ENCODE measurements at regions not wholly inside any gene's neighbourhood (a gene's known extent, or its start where the extent isn't known, plus 50 kb on each side); places are given as distances from the start of the nearest gene placed in this dataset.

DNA sequence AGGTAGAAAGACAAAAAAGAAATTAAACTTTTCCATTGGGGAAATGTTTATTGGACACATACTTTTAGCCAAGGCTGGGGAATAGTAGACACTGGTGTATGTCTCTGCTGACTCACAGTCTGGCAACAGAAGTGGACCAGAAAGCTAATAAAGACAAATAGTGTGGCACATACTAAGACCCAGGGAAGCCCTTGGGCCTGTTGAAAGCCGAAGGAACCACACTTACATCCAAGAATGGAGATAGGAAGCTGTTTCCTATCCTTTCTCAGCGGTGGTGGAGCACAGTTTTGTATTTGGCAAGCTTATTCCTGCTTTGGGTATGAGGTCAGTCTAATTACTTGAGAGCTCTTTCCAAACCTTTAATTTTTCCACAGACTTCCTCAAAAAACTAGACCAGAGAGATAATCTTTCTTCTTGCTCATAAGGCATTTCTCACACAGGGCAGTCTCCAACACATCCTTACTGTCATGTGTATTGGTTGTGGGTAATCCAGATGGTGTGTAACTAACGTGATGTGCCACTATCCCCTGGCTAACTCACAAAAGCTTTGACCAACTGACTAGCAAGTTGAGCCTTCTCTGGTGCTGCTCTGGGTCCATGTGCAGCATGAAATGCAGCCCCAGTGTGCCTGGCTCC lies 279.1 kb upstream of the IGF1R start:
- DNase-seq (ENCODE audit: low spot score in 2 of 2) (no peak), ATAC-seq (no peak)
- Mint-ChIP-seq H3K9me3 (no peaks in the 10 kb centered on the region), H3K4me3 (no peak overlapping the region), H3K4me1 (no peaks in the 10 kb centered on the region), H3K36me3 (no peaks in the 10 kb centered on the region), H3K27ac (no peak overlapping the region)

DNA sequence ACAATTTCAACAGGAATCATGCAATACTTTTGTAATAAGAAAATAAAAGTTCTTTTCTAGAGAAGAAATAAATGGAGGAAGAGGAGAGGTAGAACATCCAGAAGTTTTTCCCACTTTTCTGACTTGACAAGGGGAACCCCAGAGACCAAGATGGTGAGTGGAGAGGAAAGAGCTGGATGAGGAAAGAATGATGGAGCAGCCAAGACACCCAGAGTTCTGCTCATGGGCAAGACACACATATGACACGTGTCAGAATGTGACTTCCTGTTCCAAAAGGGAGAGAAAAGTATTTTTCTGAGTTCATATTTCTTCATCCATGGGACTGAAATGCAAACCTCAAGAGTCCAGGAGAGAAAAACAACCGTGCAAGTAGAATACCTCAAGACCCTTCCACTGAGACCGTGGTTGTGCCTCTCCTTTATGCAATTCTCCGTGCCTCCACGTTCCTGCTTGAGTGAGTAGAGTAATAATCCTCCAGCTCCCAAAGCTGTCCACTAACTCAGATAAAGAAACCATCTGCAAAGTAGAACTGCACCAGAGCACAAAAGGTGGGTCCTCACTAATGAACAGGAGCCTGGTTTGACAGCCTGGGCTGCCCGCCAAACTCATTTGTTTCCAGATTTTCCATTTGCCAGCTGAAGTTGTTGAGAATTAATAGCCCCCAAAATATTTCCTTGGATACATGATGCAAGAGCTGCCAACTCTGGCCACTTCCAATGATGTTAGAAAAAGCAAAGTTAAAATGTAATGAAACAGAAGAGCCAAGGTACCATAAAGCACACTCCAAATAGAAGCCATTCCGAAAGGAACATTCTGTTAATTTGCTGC lies 272.6 kb upstream of the IGF1R start:
- no peak overlapping the region for H3K27ac Mint-ChIP-seq

DNA sequence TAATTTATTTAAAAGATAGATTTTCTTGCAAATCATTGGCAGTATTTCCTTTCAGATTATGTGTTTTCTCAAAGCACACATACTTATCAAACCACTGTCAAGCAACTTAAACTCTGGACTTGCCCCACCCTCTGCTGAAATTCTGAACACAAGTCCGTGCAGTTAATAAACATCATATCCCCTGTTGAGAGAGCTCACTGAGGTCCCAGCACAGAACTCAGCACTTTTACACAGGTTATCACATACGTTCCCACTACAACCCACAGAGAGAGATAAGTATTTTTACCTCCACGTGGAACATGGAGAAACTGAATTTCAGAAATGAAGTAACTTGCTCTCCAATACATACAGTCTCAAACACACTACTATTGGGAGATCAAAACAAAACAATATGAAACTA lies 267.6 kb upstream of the IGF1R start:
- H3K4me1 Mint-ChIP-seq = no peaks in the 10 kb centered on the region
- H3K27ac Mint-ChIP-seq = no peak overlapping the region
- no peaks in the 10 kb centered on the region for H3K36me3 Mint-ChIP-seq
- ATAC-seq (no peak), DNase-seq (ENCODE audit: low spot score in 2 of 2) (no peak)
- no peak overlapping the region for H3K4me3 Mint-ChIP-seq
- peaks cover 18% of the 10 kb centered on the region for H3K9me3 Mint-ChIP-seq

More for the DNA sequence above, 272.6 kb upstream of the IGF1R start:
- H3K9me3 Mint-ChIP-seq = peaks cover 17% of the 10 kb centered on the region
- no peak overlapping the region for H3K4me3 Mint-ChIP-seq
- H3K4me1 Mint-ChIP-seq = no peaks in the 10 kb centered on the region
- no peak for DNase-seq (ENCODE audit: low spot score in 2 of 2)
- ATAC-seq = no peak
- no peaks in the 10 kb centered on the region for H3K36me3 Mint-ChIP-seq

DNA sequence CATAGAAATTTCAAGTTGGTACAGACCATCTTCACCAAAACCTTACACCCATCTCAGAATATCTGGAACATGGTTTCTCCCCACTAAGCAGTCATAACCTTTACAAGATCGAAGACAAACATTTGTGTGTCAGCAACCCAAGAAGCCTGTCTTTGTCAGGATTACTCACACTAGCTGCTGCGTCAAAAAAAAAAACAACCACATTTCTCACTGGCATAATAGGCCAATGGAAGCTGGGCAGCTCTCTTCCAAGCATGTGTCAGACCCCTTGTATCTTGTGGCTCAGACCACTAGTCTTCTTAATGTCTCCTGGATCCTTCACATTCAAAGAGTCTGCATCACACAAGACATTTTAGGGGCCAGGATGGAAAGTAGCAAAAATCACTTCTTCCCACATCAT lies 266.9 kb upstream of the IGF1R start:
- Mint-ChIP-seq H3K9me3 (peaks cover 18% of the 10 kb centered on the region), H3K4me3 (no peak overlapping the region), H3K4me1 (no peaks in the 10 kb centered on the region), H3K27ac (no peak overlapping the region), H3K36me3 (no peaks in the 10 kb centered on the region)
- DNase-seq (ENCODE audit: low spot score in 2 of 2) (no peak), ATAC-seq (no peak)

DNA sequence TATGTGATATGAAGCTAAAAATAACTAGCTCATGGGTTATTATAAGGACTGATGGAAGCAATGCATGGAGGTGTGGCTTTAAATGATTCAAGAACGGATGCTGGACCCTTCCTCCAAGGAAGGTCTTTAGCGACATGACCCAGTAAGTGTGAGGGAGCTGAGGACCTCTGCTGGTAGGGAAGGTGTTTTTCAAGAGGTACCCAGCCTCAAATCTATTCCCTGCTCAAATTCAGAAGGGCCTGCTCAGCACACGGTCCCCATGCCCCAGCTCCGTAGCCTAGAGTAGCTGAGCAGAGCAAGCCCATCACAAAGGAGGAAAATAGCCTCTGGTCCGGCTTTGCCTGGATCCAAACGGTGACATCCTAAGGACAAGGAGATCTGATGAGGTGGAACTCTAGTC lies 266.2 kb upstream of the IGF1R start:
- no peak overlapping the region for H3K4me3 Mint-ChIP-seq
- no peaks in the 10 kb centered on the region for H3K36me3 Mint-ChIP-seq
- peaks cover 18% of the 10 kb centered on the region for H3K9me3 Mint-ChIP-seq
- H3K4me1 Mint-ChIP-seq = no peaks in the 10 kb centered on the region
- no peak for DNase-seq (ENCODE audit: low spot score in 2 of 2)
- no peak for ATAC-seq
- no peak overlapping the region for H3K27ac Mint-ChIP-seq

DNA sequence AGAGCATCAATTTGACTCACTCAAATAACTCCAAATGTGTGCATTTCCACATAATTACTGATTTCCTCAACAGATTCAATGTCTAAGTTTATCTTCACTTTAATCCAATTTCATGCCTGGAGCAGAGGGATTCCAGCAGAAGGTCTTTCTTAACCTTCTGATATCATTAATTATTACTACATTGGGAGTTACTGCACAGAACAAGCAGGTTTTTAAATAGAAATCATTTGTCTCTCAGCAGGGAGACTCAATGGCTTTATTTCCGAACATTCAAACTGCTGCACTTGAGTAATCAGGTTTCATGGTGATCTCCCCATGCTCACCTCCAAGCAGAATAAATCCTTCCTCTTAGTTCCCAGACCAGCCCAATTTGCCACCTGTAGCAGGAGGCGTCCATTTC lies 264.8 kb upstream of the IGF1R start:
- no peak for ATAC-seq
- Mint-ChIP-seq H3K4me1 (no peaks in the 10 kb centered on the region), H3K9me3 (peaks cover 7% of the 10 kb centered on the region), H3K27ac (no peak overlapping the region), H3K4me3 (no peak overlapping the region), H3K36me3 (no peaks in the 10 kb centered on the region)
- DNase-seq (ENCODE audit: low spot score in 2 of 2) = no peak

DNA sequence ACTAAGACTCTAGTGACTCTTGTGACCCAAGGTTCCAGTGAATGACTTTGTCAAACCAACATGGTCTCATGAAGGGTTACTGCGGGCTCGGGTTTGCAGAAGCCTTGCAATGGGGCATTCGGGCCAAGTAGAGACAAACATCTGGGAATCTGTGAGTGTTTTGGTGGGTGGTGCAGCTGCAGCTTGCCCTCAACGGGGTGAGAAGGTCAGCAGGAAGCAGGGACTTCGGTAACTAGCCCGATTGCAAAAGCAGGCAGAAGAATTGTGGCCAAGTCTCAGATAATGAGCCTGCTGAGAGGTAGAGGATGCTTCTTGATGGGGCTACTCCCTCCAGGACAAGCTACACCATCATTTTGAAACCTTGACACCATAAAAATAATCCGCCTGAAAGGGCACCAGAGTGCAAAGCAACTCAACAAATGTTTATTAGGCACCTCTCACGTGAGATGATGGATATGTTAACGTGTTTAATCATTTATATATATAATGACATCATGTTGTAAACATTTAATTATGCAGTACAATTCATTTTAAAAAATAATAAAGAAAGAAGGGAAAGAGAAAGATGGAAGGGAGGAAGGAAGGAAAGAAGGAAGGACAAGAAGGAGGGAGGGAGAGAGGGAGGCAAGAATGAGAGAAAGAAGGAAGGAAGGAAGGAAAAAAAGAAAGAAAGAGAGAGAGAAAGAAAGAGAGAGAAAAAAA lies 263.9 kb upstream of the IGF1R start:
- Mint-ChIP-seq H3K9me3 (peaks cover 3% of the 10 kb centered on the region), H3K4me3 (no peak overlapping the region), H3K4me1 (no peaks in the 10 kb centered on the region), H3K27ac (no peak overlapping the region), H3K36me3 (no peaks in the 10 kb centered on the region)
- DNase-seq (ENCODE audit: low spot score in 2 of 2) (no peak), ATAC-seq (no peak)

DNA sequence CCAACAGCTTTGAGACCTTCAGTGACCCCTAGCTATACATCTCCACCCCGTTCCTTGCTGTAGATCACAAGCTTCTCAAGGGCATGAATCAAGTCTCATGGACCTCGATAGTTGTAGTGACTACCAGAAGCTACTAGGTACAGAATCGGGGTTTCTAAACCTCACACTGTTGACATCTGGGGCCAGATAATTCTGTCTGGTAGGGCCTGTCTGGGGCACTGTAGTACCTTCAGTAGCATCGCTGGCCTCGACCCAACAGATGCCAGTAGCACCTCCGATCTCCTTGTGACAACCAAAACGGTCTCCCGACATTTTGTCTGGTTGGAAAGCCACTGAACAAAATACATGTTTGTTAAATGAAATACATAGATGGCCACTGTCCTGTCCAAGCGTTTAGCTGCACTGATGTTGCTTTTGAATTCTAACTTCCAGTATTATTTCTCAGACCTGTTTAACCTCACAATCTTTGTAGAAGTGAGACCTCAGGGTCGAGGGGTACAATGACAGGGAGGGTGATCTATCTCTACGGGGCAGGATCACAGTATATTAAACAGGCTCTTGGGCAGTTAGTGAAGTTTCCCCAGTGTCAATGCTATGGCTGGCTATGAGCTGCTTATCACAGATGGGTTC lies 262.5 kb upstream of the IGF1R start:
- no peak overlapping the region for H3K27ac Mint-ChIP-seq
- H3K4me3 Mint-ChIP-seq = no peak overlapping the region
- H3K9me3 Mint-ChIP-seq = peaks cover 3% of the 10 kb centered on the region
- H3K36me3 Mint-ChIP-seq = no peaks in the 10 kb centered on the region
- H3K4me1 Mint-ChIP-seq = no peaks in the 10 kb centered on the region
- no peak for ATAC-seq
- DNase-seq (ENCODE audit: low spot score in 2 of 2) = no peak

DNA sequence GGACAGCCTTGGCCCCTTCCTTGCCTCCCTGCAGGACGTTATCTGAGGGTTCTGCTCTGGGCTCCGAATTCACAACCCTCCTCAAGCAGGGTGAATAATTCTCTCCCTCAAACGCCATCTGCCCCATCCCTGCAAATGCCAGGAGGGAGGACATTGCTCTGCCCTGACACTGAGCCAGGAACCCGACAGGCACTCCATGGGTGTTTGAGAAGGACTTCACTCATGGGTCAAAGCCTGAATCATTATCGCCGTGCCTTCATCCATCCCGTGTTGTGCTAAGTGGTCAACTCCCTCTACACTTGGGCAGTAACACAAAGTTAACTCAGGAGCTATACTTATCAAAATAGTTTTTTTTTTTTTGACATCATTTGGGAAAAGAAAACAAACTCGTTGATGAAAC lies 261.8 kb upstream of the IGF1R start:
- no peak overlapping the region for H3K27ac Mint-ChIP-seq
- no peaks in the 10 kb centered on the region for H3K36me3 Mint-ChIP-seq
- H3K9me3 Mint-ChIP-seq = peaks cover 3% of the 10 kb centered on the region
- H3K4me1 Mint-ChIP-seq = no peaks in the 10 kb centered on the region
- DNase-seq (ENCODE audit: low spot score in 2 of 2) = no peak
- H3K4me3 Mint-ChIP-seq = no peak overlapping the region
- ATAC-seq = no peak

DNA sequence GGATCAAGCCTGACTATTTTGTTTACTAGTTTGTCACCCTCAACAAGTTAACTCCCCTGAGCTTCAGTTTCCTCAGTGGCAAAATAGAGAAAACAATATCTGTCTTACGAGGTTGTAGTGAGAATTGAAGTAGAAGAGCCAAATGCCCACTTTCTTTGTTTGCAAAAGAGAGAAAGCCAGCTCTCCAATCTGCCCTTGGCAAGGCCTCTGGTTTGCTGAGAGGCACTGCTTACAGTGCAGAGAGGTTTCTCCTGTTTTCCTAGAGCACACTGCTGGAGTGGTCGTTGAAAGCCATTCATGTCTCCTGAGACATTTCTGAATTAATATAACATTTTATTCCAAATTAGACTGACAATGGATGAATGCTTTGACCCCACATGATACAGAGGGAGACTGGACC lies 260.5 kb upstream of the IGF1R start:
- H3K4me1 Mint-ChIP-seq = no peaks in the 10 kb centered on the region
- no peak overlapping the region for H3K27ac Mint-ChIP-seq
- H3K36me3 Mint-ChIP-seq = no peaks in the 10 kb centered on the region
- peaks cover 3% of the 10 kb centered on the region for H3K9me3 Mint-ChIP-seq
- no peak for DNase-seq (ENCODE audit: low spot score in 2 of 2)
- H3K4me3 Mint-ChIP-seq = no peak overlapping the region
- ATAC-seq = no peak

DNA sequence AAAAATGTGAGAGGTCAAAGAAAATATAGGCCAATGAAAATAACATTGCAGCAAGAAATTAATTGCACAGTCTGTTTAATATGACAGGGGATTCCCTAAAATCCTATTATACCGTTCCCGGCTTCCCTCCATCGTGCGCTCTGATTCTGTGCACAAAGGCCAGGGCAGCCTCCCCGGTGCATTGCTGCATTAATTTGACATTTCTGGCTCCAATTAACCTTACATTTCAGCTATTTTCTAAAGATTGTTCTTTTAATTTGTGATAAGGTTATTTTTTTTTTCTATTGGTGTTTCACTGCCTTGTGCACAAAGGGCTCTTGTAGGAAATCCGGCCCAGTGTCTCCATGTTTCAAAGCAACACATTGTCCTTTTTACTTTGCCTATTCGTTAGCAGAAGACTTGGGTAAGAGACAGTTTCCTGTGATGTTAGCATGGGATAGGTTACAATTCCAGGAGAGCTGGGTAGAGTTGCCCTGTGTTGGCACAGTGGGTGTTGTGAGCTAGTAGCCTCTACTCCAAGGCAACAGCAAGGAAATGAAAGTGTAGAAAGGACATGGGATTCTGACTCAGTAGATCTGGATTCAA lies 257.3 kb upstream of the IGF1R start:
- Mint-ChIP-seq H3K4me1 (no peaks in the 10 kb centered on the region), H3K9me3 (no peaks in the 10 kb centered on the region), H3K4me3 (no peak overlapping the region), H3K36me3 (no peaks in the 10 kb centered on the region), H3K27ac (no peak overlapping the region)
- DNase-seq (ENCODE audit: low spot score in 2 of 2) (no peak), ATAC-seq (no peak)

DNA sequence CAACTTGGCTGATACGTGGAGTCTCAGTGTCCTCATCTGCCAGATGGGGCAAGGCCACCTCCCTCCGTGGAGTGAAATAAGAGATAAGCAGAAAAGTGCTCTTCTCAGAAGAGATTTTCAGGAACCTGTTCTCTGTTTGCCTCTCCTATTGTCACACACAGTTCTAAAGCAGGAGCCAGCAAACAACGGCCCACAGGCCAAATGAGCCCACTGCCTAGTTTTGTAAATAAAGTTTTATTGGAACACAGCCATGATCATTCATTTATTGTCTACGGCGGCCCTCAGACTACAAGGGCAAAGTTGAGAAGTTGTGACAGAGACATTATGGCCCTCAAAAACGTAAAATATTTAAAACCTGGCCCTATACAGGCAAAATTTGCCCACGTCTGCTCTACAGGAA lies 256.8 kb upstream of the IGF1R start:
- no peaks in the 10 kb centered on the region for H3K4me1 Mint-ChIP-seq
- H3K36me3 Mint-ChIP-seq = no peaks in the 10 kb centered on the region

DNA sequence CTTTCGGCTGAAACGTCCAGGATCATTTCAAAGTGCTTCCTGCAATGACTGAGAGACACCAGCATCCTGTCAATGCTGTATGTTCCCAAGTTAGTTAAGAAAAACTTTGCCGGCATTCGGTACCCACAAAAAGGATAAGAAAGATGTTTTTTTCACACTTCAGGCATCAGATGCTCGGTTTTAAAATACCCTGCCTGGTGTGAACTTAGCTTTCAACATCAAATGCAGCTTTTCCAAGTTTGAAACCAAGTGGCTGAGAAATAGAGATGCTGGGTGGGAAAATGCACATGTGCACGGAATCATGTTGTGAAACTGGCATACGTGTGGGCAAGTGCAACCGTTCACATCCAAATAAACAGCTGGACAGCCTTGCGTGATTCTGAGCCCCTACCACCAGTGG lies 254.9 kb upstream of the IGF1R start:
- Mint-ChIP-seq H3K27ac (no peak overlapping the region), H3K4me1 (no peaks in the 10 kb centered on the region), H3K9me3 (no peaks in the 10 kb centered on the region), H3K36me3 (no peaks in the 10 kb centered on the region), H3K4me3 (no peak overlapping the region)
- DNase-seq (ENCODE audit: low spot score in 2 of 2) (no peak), ATAC-seq (no peak)

More for the DNA sequence above, 256.8 kb upstream of the IGF1R start:
- ATAC-seq (no peak), DNase-seq (ENCODE audit: low spot score in 2 of 2) (no peak)
- Mint-ChIP-seq H3K9me3 (no peaks in the 10 kb centered on the region), H3K27ac (no peak overlapping the region), H3K4me3 (no peak overlapping the region)

DNA sequence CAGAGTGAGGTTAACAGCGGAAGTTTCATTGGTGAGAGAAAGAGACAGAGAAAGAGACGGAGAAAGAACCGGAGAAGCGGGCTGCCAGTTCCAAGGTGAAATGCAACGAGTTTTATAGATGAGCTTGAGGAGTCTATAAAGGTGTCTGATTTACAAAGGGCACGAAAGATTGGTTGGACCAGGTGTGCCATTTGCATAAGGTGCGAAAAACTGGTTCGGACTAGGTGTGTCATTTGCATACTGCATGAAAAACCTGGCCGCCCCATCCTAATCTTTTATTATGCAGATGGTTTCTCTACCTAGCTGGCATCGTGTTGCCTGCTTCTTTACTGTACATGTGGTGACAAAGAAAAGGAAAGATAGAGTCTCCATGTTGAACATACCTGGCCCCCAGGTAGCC lies 253.8 kb upstream of the IGF1R start:
- no peaks in the 10 kb centered on the region for H3K36me3 Mint-ChIP-seq
- no peaks in the 10 kb centered on the region for H3K4me1 Mint-ChIP-seq
- no peak for DNase-seq (ENCODE audit: low spot score in 2 of 2)
- no peak overlapping the region for H3K4me3 Mint-ChIP-seq
- no peaks in the 10 kb centered on the region for H3K9me3 Mint-ChIP-seq
- no peak overlapping the region for H3K27ac Mint-ChIP-seq
- no peak for ATAC-seq

DNA sequence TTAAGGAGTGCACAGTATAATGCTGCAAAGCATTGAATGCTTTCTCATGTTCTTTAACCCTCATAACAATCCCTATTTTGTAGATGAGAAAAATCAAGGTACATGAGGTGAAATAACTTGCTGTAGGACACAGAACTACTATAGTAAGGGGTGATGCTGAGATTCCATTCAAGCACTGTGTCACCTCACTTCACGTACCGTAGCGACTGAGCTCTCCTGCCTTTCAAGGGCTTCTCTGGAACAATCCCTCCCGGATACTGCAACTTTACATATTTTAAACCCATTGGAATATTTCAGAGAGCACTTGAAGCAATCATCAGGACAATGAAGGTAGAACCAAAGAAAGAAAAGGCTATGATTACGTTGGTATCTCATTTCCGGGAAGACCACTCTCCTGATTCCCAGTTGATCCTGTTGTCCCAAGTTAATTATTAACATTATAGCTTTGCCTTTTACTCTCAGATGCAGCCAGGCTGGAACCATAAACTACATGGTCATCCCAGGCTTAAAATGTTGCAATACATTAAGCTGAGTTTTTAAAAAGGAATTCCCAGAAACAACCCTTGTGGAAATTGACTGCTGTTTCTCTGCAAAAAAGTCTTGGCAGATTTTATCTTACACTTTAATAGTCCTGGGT lies 252.2 kb upstream of the IGF1R start:
- Mint-ChIP-seq H3K4me1 (no peaks in the 10 kb centered on the region), H3K36me3 (no peaks in the 10 kb centered on the region), H3K27ac (no peak overlapping the region), H3K9me3 (no peaks in the 10 kb centered on the region), H3K4me3 (no peak overlapping the region)
- no peak for ATAC-seq
- DNase-seq (ENCODE audit: low spot score in 2 of 2) = no peak

Data from stimulated activated effector memory CD8-positive, alpha-beta T cell treated with anti-CD3 and anti-CD28 coated beads, Interleukin-12 subunit alpha, Interleukin-12 subunit beta, amount 100 ng/mL, for 72 hours (primary cell).